ENCODE measurements at regions not wholly inside any gene's neighbourhood (a gene's known extent, or its start where the extent isn't known, plus 50 kb on each side); places are given as distances from the start of the nearest gene placed in this dataset.

GRCh38 chr13:91189506-91189905, 158.0 kb upstream of the MIR17HG start:
- H3K27me3 ChIP-seq (ENCODE audit: insufficient read depth) = no peaks in the 10 kb centered on the region
- no peak for ATAC-seq
- no peaks in the 10 kb centered on the region for H3K4me1 Mint-ChIP-seq

GRCh38 chr13:91193358-91193757, 154.1 kb upstream of the MIR17HG start:
- Mint-ChIP-seq H3K27ac (no peak overlapping the region), H3K4me1 (no peaks in the 10 kb centered on the region), H3K27me3 (ENCODE audit: insufficient read depth, low read depth, poor library complexity) (peaks cover 3% of the 10 kb centered on the region), H3K4me3 (no peak overlapping the region), H3K9me3 (no peaks in the 10 kb centered on the region), H3K36me3 (ENCODE audit: low read depth) (no peaks in the 10 kb centered on the region)
- DNase-seq (ENCODE audit: low spot score) (no peak), ATAC-seq (no peak)
- Histone ChIP-seq H3F3A (replicated peaks; ENCODE audit: low read depth) (no peaks in the 10 kb centered on the region), H3K36me3 (ENCODE audit: insufficient read depth) (no peaks in the 10 kb centered on the region), H3K27me3 (ENCODE audit: insufficient read depth) (no peaks in the 10 kb centered on the region), H3K4me3 (no peak overlapping the region), H4K20me1 (replicated peaks; ENCODE audit: insufficient read depth) (no peaks in the 10 kb centered on the region), H3K9me2 (ENCODE audit: insufficient read depth) (peaks cover 4% of the 10 kb centered on the region; the same call in 1 of the 2 replicates), H3K79me2 (replicated peaks; ENCODE audit: insufficient read depth) (no peaks in the 10 kb centered on the region), H3K27ac (ENCODE audit: low read depth) (no peak overlapping the region), H3K4me2 (no peak overlapping the region), H2AFZ (no peak overlapping the region), H3K4me1 (ENCODE audit: insufficient read depth) (no peaks in the 10 kb centered on the region)
- TF ChIP-seq CREB1 (CRISPR knock-in tag; IDR thresholded peaks at IDR 0.05; ENCODE audit: low read depth) (no peak), POLR2AphosphoS5 (IDR thresholded peaks at IDR 0.05; ENCODE audit: low read depth) (no peak), ZNF114 (CRISPR knock-in tag; IDR thresholded peaks at IDR 0.05) (no peak), NANOG (IDR thresholded peaks at IDR 0.05; ENCODE audit: borderline replicate concordance) (no peak), REST (IDR thresholded peaks at IDR 0.05; ENCODE audit: unreplicated experiment) (no peak), EZH2phosphoT487 (IDR thresholded peaks at IDR 0.05; ENCODE audit: unreplicated experiment) (no peak), ZNF331 (CRISPR knock-in tag; IDR thresholded peaks at IDR 0.05; ENCODE audit: low read depth) (no peak), CTCF (conservative IDR thresholded peaks at IDR 0.05; ENCODE audit: low read depth in 2 of 2) (no peak), JUNB (IDR thresholded peaks at IDR 0.05; ENCODE audit: unreplicated experiment) (no peak), EZH2 (IDR thresholded peaks at IDR 0.05; ENCODE audit: low read depth, unreplicated experiment) (no peak)

More at GRCh38 chr13:91189506-91189905, 158.0 kb upstream of the MIR17HG start:
- Mint-ChIP-seq H3K4me3 (no peak overlapping the region), H3K36me3 (ENCODE audit: low read depth) (no peaks in the 10 kb centered on the region), H3K9me3 (no peaks in the 10 kb centered on the region), H3K27ac (no peak overlapping the region), H3K27me3 (ENCODE audit: insufficient read depth, low read depth, poor library complexity) (peaks cover 3% of the 10 kb centered on the region)
- DNase-seq (ENCODE audit: low spot score) = no peak
- Histone ChIP-seq H3K79me2 (replicated peaks; ENCODE audit: insufficient read depth) (no peaks in the 10 kb centered on the region), H3K4me2 (no peak overlapping the region), H3K9me2 (ENCODE audit: insufficient read depth) (peaks cover 4% of the 10 kb centered on the region; the same call in 1 of the 2 replicates), H2AFZ (no peak overlapping the region), H3K4me3 (no peak overlapping the region), H3K27ac (ENCODE audit: low read depth) (no peak overlapping the region), H3K36me3 (ENCODE audit: insufficient read depth) (no peaks in the 10 kb centered on the region), H3F3A (replicated peaks; ENCODE audit: low read depth) (no peaks in the 10 kb centered on the region), H4K20me1 (replicated peaks; ENCODE audit: insufficient read depth) (no peaks in the 10 kb centered on the region), H3K4me1 (ENCODE audit: insufficient read depth) (no peaks in the 10 kb centered on the region)
- TF ChIP-seq POLR2AphosphoS5 (IDR thresholded peaks at IDR 0.05; ENCODE audit: low read depth) (no peak), REST (IDR thresholded peaks at IDR 0.05; ENCODE audit: unreplicated experiment) (no peak), JUNB (IDR thresholded peaks at IDR 0.05; ENCODE audit: unreplicated experiment) (no peak), EZH2phosphoT487 (IDR thresholded peaks at IDR 0.05; ENCODE audit: unreplicated experiment) (no peak)

Measured in GM23338 (cell line).